ENCODE measurements at regions not wholly inside any gene's neighbourhood (a gene's known extent, or its start where the extent isn't known, plus 50 kb on each side); places are given as distances from the start of the nearest gene placed in this dataset.
"Not testable (repeated sequence)": the region's sequence is repeated elsewhere in the genome, so short reads cannot be mapped to it uniquely, and the experiment has no call there.

GRCh38 chr1:82179131-82179530, 378.4 kb downstream of the ADGRL2 start:
- DNase-seq = no peak

- DNase-seq = no peak
These were observed 376.5 kb downstream of the ADGRL2 start for GRCh38 chr1:82177192-82177591.

- no peak for DNase-seq
These were observed 371.2 kb downstream of the ADGRL2 start for GRCh38 chr1:82171955-82172354.

GRCh38 chr1:82168482-82168881, 367.7 kb downstream of the ADGRL2 start:
- DNase-seq = no peak

- no peak for DNase-seq
These were observed 364.6 kb downstream of the ADGRL2 start for GRCh38 chr1:82165304-82165703.

GRCh38 chr1:82162486-82163420, 362.0 kb downstream of the ADGRL2 start:
- DNase-seq = no peak

- DNase-seq = no peak
These were observed 361.0 kb downstream of the ADGRL2 start for GRCh38 chr1:82161700-82162141.

GRCh38 chr1:82160903-82161302, 360.2 kb downstream of the ADGRL2 start:
- no peak for DNase-seq

GRCh38 chr1:82160036-82160435, 359.3 kb downstream of the ADGRL2 start:
- DNase-seq = no peak

- no peak for DNase-seq
These were observed 358.2 kb downstream of the ADGRL2 start for GRCh38 chr1:82158981-82159380.

GRCh38 chr1:82154219-82154970, 353.7 kb downstream of the ADGRL2 start:
- no peak for DNase-seq

GRCh38 chr1:82153752-82154151, 353.0 kb downstream of the ADGRL2 start:
- DNase-seq = no peak

GRCh38 chr1:82153272-82153629, 352.5 kb downstream of the ADGRL2 start:
- no peak for DNase-seq

GRCh38 chr1:82152356-82153271, 351.9 kb downstream of the ADGRL2 start:
- DNase-seq = no peak

- DNase-seq = no peak
These were observed 344.9 kb downstream of the ADGRL2 start for GRCh38 chr1:82145656-82146055.

- DNase-seq = no peak
These were observed 342.5 kb downstream of the ADGRL2 start for GRCh38 chr1:82143108-82143833.

- DNase-seq = no peak
These were observed 340.7 kb downstream of the ADGRL2 start for GRCh38 chr1:82141390-82141789.

GRCh38 chr1:82139751-82140468, 339.2 kb downstream of the ADGRL2 start:
- no peak for DNase-seq

- not testable (repeated sequence) for DNase-seq
These were observed 335.6 kb downstream of the ADGRL2 start for GRCh38 chr1:82136351-82136750.

GRCh38 chr1:82125866-82126265, 325.1 kb downstream of the ADGRL2 start:
- no peak for DNase-seq

Data from amygdala (tissue), 56 donors.